ENCODE measurements at regions not wholly inside any gene's neighbourhood (a gene's known extent, or its start where the extent isn't known, plus 50 kb on each side); places are given as distances from the start of the nearest gene placed in this dataset.

DNA sequence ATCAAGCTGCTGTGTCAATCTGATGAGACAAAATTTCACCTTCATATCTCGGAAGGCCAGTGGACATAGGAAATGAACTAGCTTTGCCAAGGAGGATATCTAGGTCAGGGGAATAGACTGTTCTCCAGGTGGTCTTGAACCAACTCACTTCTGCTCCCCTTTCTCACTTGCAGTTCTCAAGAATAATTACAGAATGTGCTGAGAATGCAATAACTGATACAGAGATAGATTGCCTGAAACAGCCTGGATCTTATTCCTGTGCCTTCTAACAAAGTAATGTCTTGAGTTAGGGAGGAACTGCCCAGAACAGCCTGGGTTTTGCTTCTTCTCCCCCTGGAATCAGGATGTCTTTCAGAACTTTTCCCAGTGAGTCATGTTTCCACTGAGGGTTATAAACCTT lies 636.7 kb downstream of the KCNT2 start:
- Histone ChIP-seq H3K9me3 (ENCODE audit: control insufficient read depth in 2 of 3, insufficient read depth in 1 of 3, low read length in 3 of 3) (no peaks in the 10 kb centered on the region), H3K27me3 (ENCODE audit: control insufficient read depth, insufficient read depth, low read length) (no peaks in the 10 kb centered on the region), H3K27ac (ENCODE audit: low read depth in 2 of 2, low read length in 2 of 2) (no peak overlapping the region), H3K36me3 (ENCODE audit: control insufficient read depth in 2 of 3, insufficient read depth in 3 of 3, low read length in 3 of 3) (no peaks in the 10 kb centered on the region), H3K4me1 (ENCODE audit: control insufficient read depth in 2 of 3, insufficient read depth in 2 of 3, low read depth in 1 of 3, low read length in 3 of 3) (no peaks in the 10 kb centered on the region), H3K9ac (ENCODE audit: low read length in 3 of 3) (no peak overlapping the region), H3K4me3 (ENCODE audit: low read length in 3 of 3) (no peak overlapping the region)
- FAIRE-seq (no peak), DNase-seq (no peak)
- intact Hi-C loops (cut with DNase I) = no loop called here
- TF ChIP-seq, protein P1, sequence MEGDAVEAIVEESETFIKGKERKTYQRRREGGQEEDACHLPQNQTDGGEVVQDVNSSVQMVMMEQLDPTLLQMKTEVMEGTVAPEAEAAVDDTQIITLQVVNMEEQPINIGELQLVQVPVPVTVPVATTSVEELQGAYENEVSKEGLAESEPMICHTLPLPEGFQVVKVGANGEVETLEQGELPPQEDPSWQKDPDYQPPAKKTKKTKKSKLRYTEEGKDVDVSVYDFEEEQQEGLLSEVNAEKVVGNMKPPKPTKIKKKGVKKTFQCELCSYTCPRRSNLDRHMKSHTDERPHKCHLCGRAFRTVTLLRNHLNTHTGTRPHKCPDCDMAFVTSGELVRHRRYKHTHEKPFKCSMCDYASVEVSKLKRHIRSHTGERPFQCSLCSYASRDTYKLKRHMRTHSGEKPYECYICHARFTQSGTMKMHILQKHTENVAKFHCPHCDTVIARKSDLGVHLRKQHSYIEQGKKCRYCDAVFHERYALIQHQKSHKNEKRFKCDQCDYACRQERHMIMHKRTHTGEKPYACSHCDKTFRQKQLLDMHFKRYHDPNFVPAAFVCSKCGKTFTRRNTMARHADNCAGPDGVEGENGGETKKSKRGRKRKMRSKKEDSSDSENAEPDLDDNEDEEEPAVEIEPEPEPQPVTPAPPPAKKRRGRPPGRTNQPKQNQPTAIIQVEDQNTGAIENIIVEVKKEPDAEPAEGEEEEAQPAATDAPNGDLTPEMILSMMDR (IDR thresholded peaks at IDR 0.05; ENCODE audit: borderline replicate concordance, extremely low read depth, insufficient read depth) = no peak

DNA sequence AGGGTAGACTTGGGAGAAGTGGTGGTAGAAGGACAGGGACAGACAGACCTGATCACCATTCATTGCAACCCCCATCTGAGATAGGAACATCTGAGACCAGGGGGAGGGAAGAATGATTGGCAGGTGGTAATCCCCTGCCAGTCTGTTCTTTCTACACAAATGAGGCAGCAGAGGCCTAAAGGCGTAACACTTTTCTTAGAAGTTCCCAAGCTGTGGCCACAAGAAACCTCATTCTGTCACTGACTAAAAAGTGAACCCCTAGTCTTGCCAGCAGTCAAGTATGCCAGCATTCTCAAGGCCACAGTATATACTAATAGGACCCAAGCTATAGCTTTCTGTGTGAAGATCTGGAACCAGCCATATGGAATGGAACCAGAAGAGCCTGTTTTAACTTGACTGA lies 638.0 kb downstream of the KCNT2 start:
- Histone ChIP-seq H3K27ac (ENCODE audit: low read depth in 2 of 2, low read length in 2 of 2) (no peak overlapping the region), H3K36me3 (ENCODE audit: control insufficient read depth in 2 of 3, insufficient read depth in 3 of 3, low read length in 3 of 3) (no peaks in the 10 kb centered on the region), H3K9ac (ENCODE audit: low read length in 3 of 3) (no peak overlapping the region), H3K4me1 (ENCODE audit: control insufficient read depth in 2 of 3, insufficient read depth in 2 of 3, low read depth in 1 of 3, low read length in 3 of 3) (no peaks in the 10 kb centered on the region), H3K9me3 (ENCODE audit: control insufficient read depth in 2 of 3, insufficient read depth in 1 of 3, low read length in 3 of 3) (no peaks in the 10 kb centered on the region), H3K27me3 (ENCODE audit: control insufficient read depth, insufficient read depth, low read length) (no peaks in the 10 kb centered on the region), H3K4me3 (ENCODE audit: low read length in 3 of 3) (no peak overlapping the region)
- DNase-seq = no peak
- TF ChIP-seq, protein P1 (IDR thresholded peaks at IDR 0.05; ENCODE audit: borderline replicate concordance, extremely low read depth, insufficient read depth) = no peak
- intact Hi-C loops (cut with DNase I) = no loop called here
- FAIRE-seq = no peak

DNA sequence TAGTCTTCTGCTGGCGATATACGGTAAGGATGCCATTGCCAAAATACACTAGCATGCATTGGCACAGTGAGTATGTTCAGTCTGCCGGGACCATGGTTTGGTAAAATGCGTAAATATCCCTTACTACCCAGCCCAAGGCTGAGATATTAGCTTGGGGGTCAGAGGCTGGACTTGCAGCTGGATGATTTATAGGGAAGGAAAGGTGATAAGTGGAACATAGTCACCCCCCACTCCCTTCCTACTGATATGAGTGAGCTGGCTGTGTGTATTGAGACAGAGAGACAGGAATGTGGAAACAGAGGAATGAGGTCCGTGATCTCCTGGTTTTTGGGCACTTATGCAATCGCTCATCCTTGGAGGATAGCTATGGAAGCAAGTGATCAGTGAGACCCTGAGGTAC lies 642.8 kb downstream of the KCNT2 start:
- H3K27ac ChIP-seq (ENCODE audit: low read depth in 2 of 2, low read length in 2 of 2) = no peak overlapping the region
- H3K27me3 ChIP-seq (ENCODE audit: control insufficient read depth, insufficient read depth, low read length) = no peaks in the 10 kb centered on the region
- no peaks in the 10 kb centered on the region for H3K4me1 ChIP-seq (ENCODE audit: control insufficient read depth in 2 of 3, insufficient read depth in 2 of 3, low read depth in 1 of 3, low read length in 3 of 3)
- FAIRE-seq = no peak
- no peak overlapping the region for H3K4me3 ChIP-seq (ENCODE audit: low read length in 3 of 3)
- no peaks in the 10 kb centered on the region for H3K9me3 ChIP-seq (ENCODE audit: control insufficient read depth in 2 of 3, insufficient read depth in 1 of 3, low read length in 3 of 3)
- intact Hi-C loops (cut with DNase I) = no loop called here
- DNase-seq = peak in 2 of 5 donors; percentile 0 to 17
- H3K9ac ChIP-seq (ENCODE audit: low read length in 3 of 3) = no peak overlapping the region
- no peaks in the 10 kb centered on the region for H3K36me3 ChIP-seq (ENCODE audit: control insufficient read depth in 2 of 3, insufficient read depth in 3 of 3, low read length in 3 of 3)
- TF ChIP-seq, protein P1 (IDR thresholded peaks at IDR 0.05; ENCODE audit: borderline replicate concordance, extremely low read depth, insufficient read depth) = no peak

DNA sequence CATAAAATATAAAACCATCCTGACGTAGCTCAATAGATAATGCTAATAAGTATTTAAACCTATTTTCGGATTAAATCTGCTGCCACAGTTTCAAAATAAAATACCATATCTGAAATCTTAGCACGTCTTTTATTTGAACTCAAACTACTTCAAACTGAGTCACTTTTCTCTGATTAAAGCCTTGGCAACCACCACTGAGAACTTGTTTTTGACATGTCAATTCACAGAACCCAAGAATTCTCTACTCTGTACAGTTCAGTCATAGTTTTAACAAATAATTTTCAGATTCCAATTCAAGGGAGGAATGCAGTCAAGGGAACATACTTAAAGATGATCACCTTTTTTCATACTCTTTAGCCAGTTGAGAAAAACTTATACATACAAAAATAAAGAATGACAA lies 643.2 kb downstream of the KCNT2 start:
- Histone ChIP-seq H3K36me3 (ENCODE audit: control insufficient read depth in 2 of 3, insufficient read depth in 3 of 3, low read length in 3 of 3) (no peaks in the 10 kb centered on the region), H3K9me3 (ENCODE audit: control insufficient read depth in 2 of 3, insufficient read depth in 1 of 3, low read length in 3 of 3) (no peaks in the 10 kb centered on the region), H3K27me3 (ENCODE audit: control insufficient read depth, insufficient read depth, low read length) (no peaks in the 10 kb centered on the region), H3K4me1 (ENCODE audit: control insufficient read depth in 2 of 3, insufficient read depth in 2 of 3, low read depth in 1 of 3, low read length in 3 of 3) (no peaks in the 10 kb centered on the region), H3K9ac (ENCODE audit: low read length in 3 of 3) (no peak overlapping the region), H3K27ac (ENCODE audit: low read depth in 2 of 2, low read length in 2 of 2) (no peak overlapping the region), H3K4me3 (ENCODE audit: low read length in 3 of 3) (no peak overlapping the region)
- DNase-seq (no peak), FAIRE-seq (no peak)
- intact Hi-C loops (cut with DNase I) = no loop called here
- TF ChIP-seq, protein P1 (IDR thresholded peaks at IDR 0.05; ENCODE audit: borderline replicate concordance, extremely low read depth, insufficient read depth) = no peak

All from kidney (tissue), 13 donors.